HG03135 (cell line): ENCODE measurements at regions not wholly inside any gene's neighbourhood (a gene's known extent, or its start where the extent isn't known, plus 50 kb on each side); places are given as distances from the start of the nearest gene placed in this dataset.
"Not testable (repeated sequence)": the region's sequence is repeated elsewhere in the genome, so short reads cannot be mapped to it uniquely, and the experiment has no call there.

Source experiments
- ATAC-seq: cut with Tn5 transposase; IDR thresholded peaks from one replicate; pipeline ENCODE4 v1.9.1; 2021; ENCODE audit warnings: mild to moderate bottlenecking, moderate library complexity; ENCODE audit not compliant: unreplicated experiment

DNA sequence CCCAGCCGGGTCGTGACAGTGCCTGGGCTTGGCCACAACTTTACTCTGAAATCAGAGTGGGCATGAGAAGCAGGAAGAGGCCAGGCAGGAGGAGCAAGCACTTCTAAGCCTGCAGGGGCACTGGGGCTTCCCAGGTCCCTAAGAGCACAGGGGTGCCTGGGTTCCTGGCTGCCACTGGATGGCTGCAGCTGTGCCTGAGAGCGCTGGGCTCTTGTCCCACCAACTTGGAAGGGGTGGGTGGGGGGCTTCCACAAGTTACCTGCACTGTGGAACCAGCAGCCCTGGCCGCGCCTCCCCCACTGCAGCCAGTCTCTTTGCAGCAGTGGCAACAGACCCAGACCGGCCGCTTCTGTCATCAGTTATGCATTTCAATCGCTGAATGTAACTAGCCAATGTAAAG lies 434.7 kb upstream of the GRM3 start:
- no peak for ATAC-seq

DNA sequence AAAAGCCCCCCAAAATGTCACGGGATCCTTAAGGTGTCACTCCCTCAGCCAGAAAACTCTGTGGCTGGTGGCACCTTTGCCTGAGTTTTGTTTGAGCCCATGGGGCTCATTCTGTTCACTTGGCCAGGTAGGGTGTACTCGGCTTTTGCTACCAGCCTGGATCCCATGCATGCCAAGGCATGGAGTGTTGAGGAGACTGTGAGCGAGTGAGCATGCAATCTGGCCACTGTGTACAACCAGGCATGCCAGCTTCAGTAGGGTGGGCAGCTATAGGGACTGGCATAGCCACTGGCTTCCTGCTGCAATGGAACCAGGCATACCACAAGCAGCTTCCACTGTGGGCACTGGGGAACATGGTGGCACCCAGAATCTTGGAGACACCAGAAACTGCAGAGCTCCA lies 436.0 kb upstream of the GRM3 start:
- ATAC-seq, result no peak

DNA sequence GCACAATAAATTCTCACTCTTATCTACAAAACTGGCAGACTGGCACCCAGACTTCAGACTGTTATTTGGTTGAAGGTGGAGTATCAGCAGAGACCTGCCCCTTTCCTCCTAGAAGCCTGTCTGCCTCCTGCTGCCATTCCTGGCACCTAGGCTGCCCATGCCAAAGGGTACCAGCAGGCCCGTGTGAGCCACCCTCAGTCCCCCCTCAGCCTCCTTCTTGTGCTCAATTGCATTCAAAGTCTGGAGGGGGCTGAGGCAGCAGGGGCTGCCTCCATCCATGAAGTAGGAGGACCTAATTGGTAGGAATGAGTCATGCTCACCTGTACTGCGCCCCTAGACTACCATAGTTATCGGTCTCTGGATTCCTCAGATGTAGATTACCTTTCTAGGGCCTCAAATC lies 440.9 kb upstream of the GRM3 start:
- ATAC-seq, result no peak

DNA sequence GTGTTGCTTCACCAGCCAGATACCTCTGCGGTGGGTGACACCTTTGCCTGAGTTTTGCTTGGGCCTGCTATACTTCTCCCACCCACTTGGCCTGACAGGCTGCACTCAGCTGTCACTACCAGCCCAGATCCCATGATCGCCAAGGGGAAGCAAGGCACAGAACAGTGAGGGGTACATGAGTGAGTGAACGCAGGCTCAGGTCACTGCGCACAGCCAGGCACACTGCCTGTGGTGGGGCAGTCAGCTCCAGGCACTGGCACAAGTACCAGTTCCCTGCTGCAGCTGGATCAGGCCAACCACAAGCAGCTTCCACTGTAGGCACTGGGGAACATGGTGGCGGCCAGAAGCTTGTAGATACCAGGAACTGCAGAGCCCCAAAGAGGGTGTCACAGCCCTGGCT lies 441.9 kb upstream of the GRM3 start:
- no peak for ATAC-seq

DNA sequence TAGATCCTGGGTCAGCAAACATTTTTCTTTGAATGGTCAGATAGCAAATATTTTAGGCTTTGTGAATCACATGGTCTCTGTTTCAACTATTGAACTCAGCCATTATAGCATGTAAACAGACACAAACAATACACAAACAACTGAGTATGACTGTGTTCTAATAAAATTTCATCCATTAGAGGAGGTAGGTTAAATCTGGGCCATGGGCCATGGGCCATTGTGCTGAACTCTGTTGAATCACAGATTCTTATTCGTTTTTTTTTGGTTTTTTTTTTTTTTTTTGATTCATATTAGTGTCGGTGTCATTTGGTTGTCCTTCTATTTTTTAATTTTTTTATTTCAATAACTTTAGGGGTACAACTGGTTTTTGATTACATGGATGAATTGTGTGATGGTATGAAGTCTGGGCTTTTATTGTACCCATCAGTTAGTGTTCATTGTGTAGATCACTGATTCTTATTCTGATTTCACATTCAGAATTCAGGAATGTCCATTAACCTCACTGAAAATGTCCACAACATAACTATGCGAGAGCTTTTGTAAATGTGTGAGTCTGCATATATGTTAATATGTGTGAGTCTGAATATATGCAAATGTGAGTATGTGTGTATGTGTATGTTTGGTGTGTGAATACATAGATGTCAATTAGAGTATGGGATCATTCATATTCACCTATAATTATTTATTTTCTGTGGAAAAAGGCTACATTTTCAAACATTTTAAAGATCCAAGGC lies 443.7 kb upstream of the GRM3 start:
- no peak for ATAC-seq

DNA sequence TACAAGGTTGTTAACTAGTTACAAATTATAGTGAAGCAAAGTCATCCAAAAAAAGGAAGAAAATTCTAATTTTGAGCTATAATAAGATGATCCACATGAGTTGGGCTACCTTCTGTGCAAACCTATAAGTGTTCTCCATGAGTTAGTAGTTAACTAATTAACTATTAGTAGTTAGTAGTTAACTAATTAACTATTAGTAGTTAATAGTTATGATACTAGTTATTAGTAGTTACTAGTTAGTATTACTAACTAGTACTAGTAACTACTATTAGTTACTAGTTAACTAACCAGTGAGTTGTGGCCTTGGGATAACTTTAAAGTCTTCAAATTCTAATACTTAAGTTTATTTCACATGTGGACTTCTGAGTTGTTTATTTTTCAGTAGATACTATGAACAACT lies 453.4 kb upstream of the GRM3 start:
- no peak for ATAC-seq

DNA sequence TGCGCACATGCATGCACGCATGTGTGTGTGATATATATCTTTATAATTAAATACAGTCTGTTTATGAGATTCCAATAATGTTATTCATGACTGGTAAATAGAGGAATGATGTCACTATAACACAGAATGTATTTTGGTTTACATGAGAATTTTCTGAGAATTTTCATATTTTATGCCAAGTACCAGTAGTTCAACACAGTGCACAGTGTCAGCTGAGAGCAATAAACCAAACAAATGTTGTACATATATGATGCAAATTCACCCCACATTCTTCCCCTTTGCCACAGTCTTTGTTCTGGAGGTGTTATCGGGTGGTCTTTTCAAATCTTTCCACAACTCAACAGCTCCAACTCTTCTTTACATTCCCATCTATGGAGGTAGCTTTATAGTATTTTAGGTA lies 462.2 kb upstream of the GRM3 start:
- no peak for ATAC-seq

DNA sequence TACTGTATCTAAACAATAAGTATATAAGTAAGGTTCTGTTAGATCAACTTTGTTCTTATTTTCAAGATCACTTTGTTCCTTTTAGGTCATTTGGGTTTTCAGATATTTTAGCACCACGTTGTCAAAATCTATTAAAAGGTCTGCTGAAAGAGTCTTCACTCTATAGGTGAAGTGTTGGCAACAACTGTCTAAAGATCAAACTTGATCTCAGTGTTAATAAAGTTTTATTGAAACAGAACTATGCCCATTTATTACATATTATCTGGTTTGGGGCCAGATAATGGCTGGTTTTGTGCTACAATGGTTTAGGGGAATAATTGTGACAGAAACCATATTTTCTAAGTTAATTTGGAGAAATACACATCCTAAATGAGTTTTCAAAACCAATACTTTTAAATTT lies 478.9 kb upstream of the GRM3 start:
- ATAC-seq, result no peak

DNA sequence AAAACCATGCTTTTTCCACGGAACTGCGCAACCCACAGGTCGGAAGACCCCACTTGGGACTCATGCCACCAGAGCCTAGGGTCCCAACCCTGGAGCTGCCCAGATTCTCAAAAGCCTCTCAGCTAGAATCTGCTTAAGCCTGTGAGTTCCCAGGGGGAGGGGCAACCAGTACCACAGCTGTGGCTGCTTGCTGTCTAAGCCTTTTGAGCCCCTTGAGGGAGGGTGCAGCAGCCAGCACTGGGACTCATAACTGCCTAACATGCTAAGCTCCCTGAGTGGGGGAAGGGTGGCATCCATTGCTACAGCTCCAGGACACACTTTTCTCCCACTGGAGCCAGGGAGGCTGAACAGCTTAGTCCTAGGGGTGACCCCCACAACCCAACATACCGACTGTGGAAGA lies 485.6 kb upstream of the GRM3 start:
- no peak for ATAC-seq

DNA sequence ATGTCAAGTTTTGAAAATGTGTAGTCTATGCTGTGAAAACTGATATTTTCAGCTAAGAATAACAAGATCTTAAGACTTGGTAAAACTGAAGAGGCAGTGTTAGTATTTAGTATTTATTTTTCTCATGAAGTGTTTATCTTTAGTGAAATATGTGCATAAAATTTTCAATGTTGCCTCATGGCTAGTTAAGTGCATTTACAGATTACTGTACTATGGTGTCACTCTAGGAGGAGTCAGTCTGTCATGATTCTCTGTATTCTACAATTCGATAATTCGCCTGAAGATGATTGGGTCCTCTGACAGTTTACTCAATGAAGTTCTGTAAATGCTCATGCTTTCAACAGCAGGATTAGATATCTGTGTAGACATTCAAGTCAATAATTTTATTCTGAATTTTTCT lies 488.1 kb upstream of the GRM3 start:
- no peak for ATAC-seq

DNA sequence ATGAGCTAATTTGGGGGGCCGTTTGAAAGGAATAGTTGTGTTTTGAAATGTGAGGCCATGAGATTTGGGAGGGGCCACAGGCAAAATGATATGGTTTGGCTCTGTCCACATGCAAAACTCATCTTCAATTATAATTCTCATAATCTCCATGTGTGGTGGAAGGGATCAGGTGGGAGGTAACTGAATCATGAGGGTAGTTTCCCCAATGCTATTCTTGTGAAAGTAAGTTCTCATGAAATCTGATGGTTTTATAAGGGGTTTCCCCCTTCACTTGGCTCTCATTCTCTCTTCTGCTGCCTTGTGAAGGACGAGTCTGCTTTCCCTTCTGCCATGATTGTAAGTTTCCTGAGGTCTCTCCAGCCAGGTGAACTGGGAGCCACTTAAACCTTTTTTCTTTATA lies 490.8 kb upstream of the GRM3 start:
- no peak for ATAC-seq

DNA sequence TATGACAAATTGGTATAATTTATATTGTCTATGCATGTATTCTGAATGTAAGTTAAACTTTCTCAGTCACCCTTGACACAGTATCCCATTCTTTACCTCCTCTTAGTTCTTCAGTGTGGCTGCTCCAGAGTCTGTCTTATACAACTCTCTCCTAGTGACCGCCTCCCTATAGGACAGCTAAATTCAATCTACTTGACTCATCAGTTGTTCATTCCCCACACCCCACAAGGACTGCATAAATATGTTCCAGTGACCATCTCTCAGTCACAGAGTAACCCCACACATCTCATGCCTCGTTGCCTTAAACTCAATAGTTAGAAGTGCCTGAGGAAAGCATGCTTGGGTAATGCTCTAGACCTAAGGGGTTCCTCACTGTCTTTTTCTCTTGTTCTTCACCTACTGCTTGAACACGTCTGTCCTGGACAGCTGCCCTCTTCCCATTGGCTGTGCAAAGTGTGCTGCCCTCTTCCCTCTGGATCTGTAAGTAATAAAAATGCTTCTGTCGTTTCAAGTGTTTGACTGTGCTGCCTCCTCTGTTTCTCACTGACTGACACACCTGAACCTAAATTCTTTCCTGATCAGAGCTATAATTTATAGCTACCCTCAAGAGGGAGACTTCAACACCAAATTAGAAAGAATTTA lies 494.6 kb upstream of the GRM3 start:
- no peak for ATAC-seq

DNA sequence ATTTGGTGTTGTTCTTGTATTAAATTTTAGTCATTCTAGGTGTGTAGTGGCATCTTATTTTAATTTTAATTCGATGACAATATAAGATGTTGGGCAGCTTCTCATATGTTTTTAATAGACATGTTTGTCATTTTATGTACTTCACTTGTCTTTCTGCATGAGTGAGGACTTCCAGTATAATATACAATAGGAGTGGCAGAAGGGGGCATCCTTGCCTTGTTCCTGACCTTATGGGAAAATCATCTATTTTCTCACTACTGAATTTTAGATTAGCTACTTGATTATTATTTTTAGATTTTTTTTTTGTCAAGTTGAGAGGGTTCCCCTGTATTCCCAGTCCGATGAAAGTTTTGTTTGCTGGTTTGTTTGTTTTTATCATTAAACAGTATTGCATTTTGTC lies 495.2 kb upstream of the GRM3 start:
- ATAC-seq, result no peak

DNA sequence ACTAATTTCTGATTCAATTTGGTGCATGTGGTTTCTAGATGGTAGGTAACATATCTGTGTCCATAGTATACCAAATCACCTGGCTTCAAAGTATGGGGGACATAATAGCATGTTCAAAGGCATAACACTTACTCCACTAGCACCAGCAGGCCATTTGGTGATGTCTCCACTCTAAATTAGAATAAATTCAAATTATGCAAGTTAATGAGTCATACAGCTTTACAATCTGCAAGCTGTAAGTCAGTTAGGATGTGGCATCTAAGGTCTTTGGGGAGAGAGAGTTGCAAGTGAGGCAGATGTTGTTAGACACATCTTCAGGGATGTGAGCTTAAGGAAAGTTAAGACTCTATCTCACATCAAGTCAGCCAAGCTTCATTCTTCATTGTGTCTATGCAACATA lies 506.4 kb upstream of the GRM3 start:
- ATAC-seq, result no peak

DNA sequence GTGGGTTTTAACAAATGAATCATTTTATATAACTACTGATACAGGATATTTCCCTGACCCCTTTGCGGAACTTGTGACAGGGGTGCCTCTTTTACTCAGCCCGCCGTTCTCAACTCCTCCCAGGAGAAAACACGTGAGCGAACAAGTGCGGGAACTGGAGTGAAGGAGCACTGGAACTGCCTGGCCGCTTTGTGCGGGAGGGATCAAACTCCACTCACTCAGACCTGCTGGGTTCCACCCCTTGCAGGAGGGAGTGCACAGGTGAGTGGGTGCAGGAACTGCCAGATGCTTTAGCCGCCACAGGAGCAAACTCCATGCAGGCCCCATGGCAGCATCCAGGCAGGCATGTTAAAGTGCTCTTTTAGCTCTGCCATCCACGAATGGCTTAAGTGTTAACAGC lies 513.4 kb upstream of the GRM3 start:
- ATAC-seq, result no peak

DNA sequence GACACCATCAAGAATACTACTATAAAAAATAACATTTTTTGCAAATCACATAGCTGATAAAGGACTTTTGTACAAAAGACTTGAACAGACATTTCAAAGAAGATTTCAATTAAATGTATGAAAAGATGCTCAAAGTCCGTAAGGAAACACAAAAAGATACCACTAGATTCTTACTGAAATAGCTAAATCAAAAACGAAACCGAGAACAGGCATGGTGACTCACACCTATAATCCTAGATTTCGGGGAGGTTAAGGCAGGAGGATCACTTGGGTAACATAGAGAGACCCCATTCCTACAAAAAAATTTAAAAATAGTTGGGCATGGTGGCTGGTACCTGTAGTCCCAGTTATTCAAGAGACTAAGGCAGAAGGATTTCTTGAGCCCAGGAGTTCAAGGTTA lies 520.2 kb upstream of the GRM3 start:
- no peak for ATAC-seq

DNA sequence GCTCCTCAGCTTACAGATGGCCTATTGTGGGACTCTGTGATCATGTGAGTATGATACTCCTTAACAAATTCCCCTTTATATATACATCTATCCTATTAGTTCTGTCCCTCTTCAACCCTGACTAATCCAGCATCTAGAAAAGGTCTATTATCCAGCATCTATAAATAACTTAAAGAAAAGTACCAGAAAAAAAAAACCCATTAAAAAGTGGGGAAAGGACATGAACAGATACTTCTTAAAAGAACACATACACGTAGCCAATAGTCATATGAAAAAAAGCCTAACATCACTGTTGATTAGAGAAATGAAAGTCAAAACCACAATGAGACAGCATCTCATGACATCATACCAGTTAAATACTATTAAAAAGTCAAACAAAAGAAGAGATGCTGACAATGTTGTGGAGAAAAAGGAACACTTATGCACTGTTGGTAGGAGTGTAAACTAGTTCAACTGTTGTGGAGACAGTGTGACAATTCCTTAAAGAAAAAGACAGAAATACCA lies 549.5 kb upstream of the GRM3 start:
- ATAC-seq, result no peak

DNA sequence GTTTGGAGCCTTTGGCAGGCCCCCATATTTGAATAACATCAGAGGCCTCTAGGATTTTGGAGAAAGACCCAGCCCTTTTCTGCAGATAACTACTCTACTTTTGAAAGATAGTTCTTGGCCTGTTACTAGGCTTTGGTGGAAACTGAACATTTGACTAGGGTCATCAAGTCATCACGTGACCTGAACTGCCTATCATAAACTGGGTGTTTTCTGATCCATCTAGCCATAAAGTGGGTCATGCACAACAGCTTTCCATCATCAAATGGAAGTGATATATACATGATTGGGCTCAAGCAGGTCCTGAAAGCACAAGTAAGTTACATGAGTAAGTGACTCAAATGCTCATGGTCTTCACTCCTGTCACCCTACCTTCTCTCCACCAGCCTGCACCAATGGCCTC lies 552.3 kb upstream of the GRM3 start:
- no peak for ATAC-seq

DNA sequence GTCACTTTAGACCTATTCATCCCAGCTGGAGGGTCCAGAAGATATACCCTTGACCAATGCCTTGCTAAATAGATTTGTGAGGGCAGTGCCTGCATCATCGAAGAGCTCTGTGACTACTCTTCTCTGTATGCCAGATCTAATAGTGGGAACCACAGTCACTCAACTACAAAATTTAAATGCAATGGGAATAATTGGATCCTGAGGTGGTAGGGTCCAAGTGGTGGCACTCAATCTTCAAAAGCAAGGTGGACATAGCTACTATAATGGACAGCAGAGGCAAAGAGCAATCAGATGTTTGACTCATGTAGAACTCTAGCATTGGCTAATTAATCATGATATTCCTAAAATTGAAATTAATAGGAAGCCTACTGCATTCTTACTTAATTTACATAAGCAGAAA lies 554.3 kb upstream of the GRM3 start:
- no peak for ATAC-seq

DNA sequence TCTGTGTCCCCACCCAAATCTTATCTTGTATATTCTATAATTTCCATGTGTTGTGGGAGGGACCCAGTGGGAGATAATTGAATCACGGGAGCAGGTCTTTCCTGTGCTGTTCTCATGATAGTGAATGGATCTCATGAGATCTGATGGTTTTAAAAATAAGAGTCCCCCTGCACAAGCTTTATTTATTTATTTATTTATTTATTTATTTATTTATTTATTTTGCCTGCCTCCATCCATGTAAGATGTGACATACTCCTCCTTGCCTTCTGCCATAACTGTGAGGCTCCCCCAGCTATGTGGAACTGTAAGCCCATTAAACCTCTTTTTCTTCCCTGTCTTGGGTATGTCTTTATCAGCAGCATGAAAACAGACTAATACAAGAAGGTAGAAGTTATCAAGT lies 579.1 kb upstream of the GRM3 start:
- not testable (repeated sequence) for ATAC-seq

DNA sequence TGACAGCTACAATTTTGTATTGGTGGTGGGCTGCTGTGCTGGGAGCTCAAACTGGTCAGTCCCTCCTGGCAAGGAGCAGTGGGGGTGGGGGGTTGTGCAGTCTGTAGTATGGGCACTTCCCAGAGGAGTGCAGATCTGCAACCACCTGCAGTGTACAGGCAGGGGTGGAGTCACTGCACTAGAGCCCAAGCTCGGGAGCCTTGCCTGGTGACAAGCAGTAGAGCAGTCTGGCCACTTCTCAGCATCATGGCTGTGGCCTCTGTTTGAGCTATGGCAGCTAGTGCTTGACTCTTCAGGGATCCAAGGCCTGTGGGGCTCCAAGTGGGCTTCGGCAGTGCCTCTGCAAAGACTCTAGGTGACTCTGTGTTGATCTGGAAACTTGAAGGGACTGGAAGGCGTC lies 585.1 kb upstream of the GRM3 start:
- ATAC-seq, result no peak

DNA sequence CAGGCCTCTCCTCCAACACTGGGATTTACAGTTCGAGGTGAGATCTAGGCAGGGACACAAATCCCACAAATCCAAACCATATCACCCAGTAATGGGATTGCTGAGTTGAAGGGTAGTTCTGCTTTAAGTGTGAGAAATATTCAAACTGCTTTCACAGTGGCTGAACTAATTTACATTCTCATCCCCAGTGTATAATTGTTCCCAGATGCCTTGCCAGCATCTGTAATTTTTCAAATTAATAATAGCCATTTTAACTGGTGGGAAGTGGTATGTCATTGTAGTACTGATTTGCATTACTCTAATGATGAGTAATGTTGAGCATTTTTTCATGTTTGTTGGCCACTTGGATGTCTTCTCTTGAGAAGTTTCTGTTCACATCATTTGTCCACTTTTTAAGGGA lies 592.8 kb upstream of the GRM3 start:
- no peak for ATAC-seq

DNA sequence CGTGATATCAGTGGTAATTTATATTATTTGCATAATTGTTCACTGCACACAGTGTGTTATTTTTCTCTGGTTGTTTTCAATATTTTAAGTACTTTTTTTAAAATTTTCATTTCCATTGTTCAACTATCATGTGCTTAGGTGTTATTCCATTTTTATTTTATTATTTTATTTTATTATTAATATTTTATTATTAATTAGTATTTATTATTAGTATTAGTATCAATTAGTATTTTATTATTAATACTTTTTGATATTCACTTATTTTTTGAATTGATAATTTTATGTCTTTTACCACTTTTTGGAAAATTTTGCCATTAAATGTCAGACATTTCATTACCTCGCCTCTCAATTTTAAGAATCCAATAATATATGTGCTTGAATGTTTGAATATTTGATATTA lies 593.8 kb upstream of the GRM3 start:
- no peak for ATAC-seq
